Uterus (tissue), 2 donors: ENCODE measurements at regions not wholly inside any gene's neighbourhood (a gene's known extent, or its start where the extent isn't known, plus 50 kb on each side); places are given as distances from the start of the nearest gene placed in this dataset.

ENCODE experiments used
- CTCF ChIP-seq, 4 experiments: fragments of 200-600 bp in 2 of 4; fragments of 450-650 bp in 2 of 4; sonication (generic) in 2 of 4; IDR thresholded peaks; one replicate each; pipeline ENCODE4 v1.5.1; 2016 to 2019; ENCODE audit warnings: antibody characterized with exemption in 4 of 4, mild to moderate bottlenecking in 2 of 4, moderate library complexity in 1 of 4
- POLR2A ChIP-seq, 2 donors: fragments of 450-650 bp; IDR thresholded peaks; one replicate each; pipeline ENCODE4 v1.6.1; 2016; ENCODE audit warnings: antibody characterized with exemption in 2 of 2, mild to moderate bottlenecking in 1 of 2, moderate library complexity in 1 of 2

DNA sequence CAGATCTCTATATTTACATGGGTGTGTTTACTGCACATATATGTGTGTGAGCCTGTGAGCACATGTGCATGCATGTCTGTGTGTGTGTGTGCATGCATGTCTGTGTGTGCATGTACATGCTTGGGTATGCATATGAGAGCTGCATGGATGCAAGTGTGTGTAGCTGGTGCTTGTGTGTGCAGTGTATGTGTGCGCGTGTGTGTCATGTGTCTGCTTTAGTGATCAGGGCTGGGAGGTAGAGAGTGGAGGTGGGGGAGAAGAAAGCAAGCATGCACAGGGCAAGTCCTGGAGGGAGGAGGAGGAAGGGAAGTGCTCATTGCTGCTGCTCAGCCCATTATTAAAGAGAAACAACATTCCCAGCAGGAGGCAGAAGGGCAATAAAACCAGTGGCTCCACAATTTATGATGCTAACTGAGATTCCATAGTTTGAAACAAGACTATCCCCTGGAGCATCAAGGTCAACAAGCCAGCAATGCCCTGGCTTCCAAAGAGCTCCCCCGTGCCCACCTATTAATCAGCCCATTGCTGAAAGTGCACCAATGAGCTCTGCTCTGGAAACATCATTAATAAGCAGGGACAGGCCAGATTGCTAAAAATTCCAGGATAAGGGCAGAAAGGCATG lies 414.0 kb downstream of the MAFB start:
- TF ChIP-seq CTCF (IDR thresholded peaks at IDR 0.05) = no peak
- no peak for TF ChIP-seq POLR2A (IDR thresholded peaks at IDR 0.05)
